Tibial nerve (tissue), 4 donors: ENCODE measurements at regions not wholly inside any gene's neighbourhood (a gene's known extent, or its start where the extent isn't known, plus 50 kb on each side); places are given as distances from the start of the nearest gene placed in this dataset.

Source experiments
- EP300 ChIP-seq, 2 donors: sonication (generic); formaldehyde crosslinking; IDR thresholded peaks; one replicate each; pipeline ENCODE4 v1.6.1; 2017; ENCODE audit warnings: antibody characterized with exemption in 2 of 2, mild to moderate bottlenecking in 1 of 2
- TF ChIP-seq, protein P1 (sequence below), 5 experiments: fragments of 200-600 bp in 3 of 5; fragments of 450-650 bp in 2 of 5; sonication (generic) in 3 of 5; IDR thresholded peaks; one replicate each; pipeline ENCODE4 v1.5.1; 2016 to 2019; ENCODE audit warnings: antibody characterized with exemption in 5 of 5, mild to moderate bottlenecking in 3 of 5, moderate library complexity in 2 of 5

DNA sequence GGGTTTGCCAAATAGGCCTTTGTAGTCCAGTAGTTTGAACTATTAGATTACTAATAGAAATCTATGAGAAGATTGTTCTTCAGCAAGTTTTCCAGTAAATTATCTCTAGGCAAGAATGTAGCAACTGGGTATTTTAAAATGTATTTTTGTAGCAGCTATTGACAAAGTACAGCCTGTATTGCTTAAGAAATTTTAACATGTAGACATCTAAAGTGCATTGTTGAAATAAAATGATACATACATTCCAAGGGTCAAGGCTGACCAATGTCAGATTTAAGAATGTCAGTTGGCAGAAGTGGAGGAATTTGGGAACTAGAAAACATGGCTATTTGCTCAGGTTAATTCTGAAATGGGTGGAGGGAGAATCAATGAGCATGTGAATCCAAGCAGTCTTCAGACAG, 57.5 kb upstream of the ZSWIM6 start:
- TF ChIP-seq, protein P1, sequence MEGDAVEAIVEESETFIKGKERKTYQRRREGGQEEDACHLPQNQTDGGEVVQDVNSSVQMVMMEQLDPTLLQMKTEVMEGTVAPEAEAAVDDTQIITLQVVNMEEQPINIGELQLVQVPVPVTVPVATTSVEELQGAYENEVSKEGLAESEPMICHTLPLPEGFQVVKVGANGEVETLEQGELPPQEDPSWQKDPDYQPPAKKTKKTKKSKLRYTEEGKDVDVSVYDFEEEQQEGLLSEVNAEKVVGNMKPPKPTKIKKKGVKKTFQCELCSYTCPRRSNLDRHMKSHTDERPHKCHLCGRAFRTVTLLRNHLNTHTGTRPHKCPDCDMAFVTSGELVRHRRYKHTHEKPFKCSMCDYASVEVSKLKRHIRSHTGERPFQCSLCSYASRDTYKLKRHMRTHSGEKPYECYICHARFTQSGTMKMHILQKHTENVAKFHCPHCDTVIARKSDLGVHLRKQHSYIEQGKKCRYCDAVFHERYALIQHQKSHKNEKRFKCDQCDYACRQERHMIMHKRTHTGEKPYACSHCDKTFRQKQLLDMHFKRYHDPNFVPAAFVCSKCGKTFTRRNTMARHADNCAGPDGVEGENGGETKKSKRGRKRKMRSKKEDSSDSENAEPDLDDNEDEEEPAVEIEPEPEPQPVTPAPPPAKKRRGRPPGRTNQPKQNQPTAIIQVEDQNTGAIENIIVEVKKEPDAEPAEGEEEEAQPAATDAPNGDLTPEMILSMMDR (IDR thresholded peaks at IDR 0.05) = no peak
- no peak for TF ChIP-seq EP300 (IDR thresholded peaks at IDR 0.05)
